IPS-15b (cell line): ENCODE measurements at regions not wholly inside any gene's neighbourhood (a gene's known extent, or its start where the extent isn't known, plus 50 kb on each side); places are given as distances from the start of the nearest gene placed in this dataset.
"Not testable (repeated sequence)": the region's sequence is repeated elsewhere in the genome, so short reads cannot be mapped to it uniquely, and the experiment has no call there.

Experiments used
- H3K27me3 ChIP-seq: one replicate; pipeline ENCODE4 v1.6.1; 2013; ENCODE audit warnings: low read length; ENCODE audit not compliant: control insufficient read depth, insufficient read depth
- H3K36me3 ChIP-seq: one replicate; pipeline ENCODE4 v1.6.1; 2013; ENCODE audit warnings: low read length; ENCODE audit not compliant: control insufficient read depth, insufficient read depth
- H3K4me1 ChIP-seq: one replicate; pipeline ENCODE4 v1.6.1; 2013; ENCODE audit warnings: mild to moderate bottlenecking, low read length; ENCODE audit not compliant: control insufficient read depth, insufficient read depth
- H3K4me3 ChIP-seq: one replicate; pipeline ENCODE4 v1.5.1; 2013; ENCODE audit warnings: low read depth, low read length
- H3K9ac ChIP-seq: one replicate; pipeline ENCODE4 v1.6.1; 2013; ENCODE audit warnings: low read depth, mild to moderate bottlenecking, low read length
- H3K9me3 ChIP-seq: one replicate; pipeline ENCODE4 v1.6.1; 2013; ENCODE audit warnings: mild to moderate bottlenecking, low read length; ENCODE audit not compliant: control insufficient read depth, insufficient read depth

- Histone ChIP-seq H3K36me3 (no peaks in the 10 kb centered on the region), H3K9me3 (no peaks in the 10 kb centered on the region), H3K27me3 (no peaks in the 10 kb centered on the region), H3K4me3 (no peak overlapping the region), H3K4me1 (no peaks in the 10 kb centered on the region), H3K9ac (no peak overlapping the region)
Measured at GRCh38 chr3:109952924-109953323, 615.6 kb upstream of the DPPA4 start.

- H3K27me3 ChIP-seq = no peaks in the 10 kb centered on the region
- no peak overlapping the region for H3K9ac ChIP-seq
- no peaks in the 10 kb centered on the region for H3K36me3 ChIP-seq
- H3K4me3 ChIP-seq = no peak overlapping the region
- H3K4me1 ChIP-seq = no peaks in the 10 kb centered on the region
- H3K9me3 ChIP-seq = no peaks in the 10 kb centered on the region
Measured at GRCh38 chr3:109963831-109964230, 626.5 kb upstream of the DPPA4 start.

GRCh38 chr3:109973733-109974132, 636.4 kb upstream of the DPPA4 start:
- no peaks in the 10 kb centered on the region for H3K9me3 ChIP-seq
- H3K9ac ChIP-seq = no peak overlapping the region
- H3K27me3 ChIP-seq = no peaks in the 10 kb centered on the region
- H3K4me3 ChIP-seq = no peak overlapping the region
- no peaks in the 10 kb centered on the region for H3K36me3 ChIP-seq
- H3K4me1 ChIP-seq = peaks cover 3% of the 10 kb centered on the region

GRCh38 chr3:109977897-109978296, 640.6 kb upstream of the DPPA4 start:
- no peak overlapping the region for H3K4me3 ChIP-seq
- no peak overlapping the region for H3K9ac ChIP-seq
- H3K4me1 ChIP-seq = peaks cover 3% of the 10 kb centered on the region

GRCh38 chr3:109982201-109982600, 644.9 kb upstream of the DPPA4 start:
- Histone ChIP-seq H3K36me3 (no peaks in the 10 kb centered on the region), H3K4me3 (no peak overlapping the region), H3K27me3 (no peaks in the 10 kb centered on the region), H3K9me3 (no peaks in the 10 kb centered on the region), H3K9ac (no peak overlapping the region), H3K4me1 (peaks cover 3% of the 10 kb centered on the region)

More at GRCh38 chr3:109977897-109978296, 640.6 kb upstream of the DPPA4 start:
- no peaks in the 10 kb centered on the region for H3K9me3 ChIP-seq
- no peaks in the 10 kb centered on the region for H3K27me3 ChIP-seq
- H3K36me3 ChIP-seq = no peaks in the 10 kb centered on the region

- Histone ChIP-seq H3K4me1 (no peaks in the 10 kb centered on the region), H3K36me3 (no peaks in the 10 kb centered on the region), H3K27me3 (no peaks in the 10 kb centered on the region), H3K4me3 (no peak overlapping the region), H3K9me3 (no peaks in the 10 kb centered on the region), H3K9ac (no peak overlapping the region)
Measured at GRCh38 chr3:109984976-109985375, 647.6 kb upstream of the DPPA4 start.

GRCh38 chr3:109985943-109986555, 648.7 kb upstream of the DPPA4 start:
- Histone ChIP-seq H3K9ac (no peak overlapping the region), H3K9me3 (no peaks in the 10 kb centered on the region), H3K27me3 (no peaks in the 10 kb centered on the region), H3K4me1 (no peaks in the 10 kb centered on the region), H3K36me3 (no peaks in the 10 kb centered on the region), H3K4me3 (no peak overlapping the region)

GRCh38 chr3:109994853-109995252, 657.5 kb upstream of the DPPA4 start:
- no peaks in the 10 kb centered on the region for H3K4me1 ChIP-seq
- no peak overlapping the region for H3K4me3 ChIP-seq
- no peak overlapping the region for H3K9ac ChIP-seq
- H3K27me3 ChIP-seq = no peaks in the 10 kb centered on the region
- no peaks in the 10 kb centered on the region for H3K36me3 ChIP-seq
- H3K9me3 ChIP-seq = no peaks in the 10 kb centered on the region

GRCh38 chr3:109995377-109995776, 658.0 kb upstream of the DPPA4 start:
- no peaks in the 10 kb centered on the region for H3K36me3 ChIP-seq

GRCh38 chr3:110001905-110002304, 664.6 kb upstream of the DPPA4 start:
- not testable (repeated sequence) for H3K9ac ChIP-seq, H3K4me1 ChIP-seq, H3K9me3 ChIP-seq, H3K27me3 ChIP-seq, H3K36me3 ChIP-seq, H3K4me3 ChIP-seq

More at GRCh38 chr3:109995377-109995776, 658.0 kb upstream of the DPPA4 start:
- Histone ChIP-seq H3K9ac (no peak overlapping the region), H3K9me3 (no peaks in the 10 kb centered on the region), H3K4me3 (no peak overlapping the region), H3K27me3 (no peaks in the 10 kb centered on the region), H3K4me1 (no peaks in the 10 kb centered on the region)

- Histone ChIP-seq H3K4me3 (no peak overlapping the region), H3K4me1 (no peaks in the 10 kb centered on the region), H3K9me3 (no peaks in the 10 kb centered on the region), H3K9ac (no peak overlapping the region), H3K36me3 (no peaks in the 10 kb centered on the region), H3K27me3 (no peaks in the 10 kb centered on the region)
Measured at GRCh38 chr3:110006913-110007312, 669.6 kb upstream of the DPPA4 start.

- H3K36me3 ChIP-seq = no peaks in the 10 kb centered on the region
- no peak overlapping the region for H3K9ac ChIP-seq
- H3K27me3 ChIP-seq = no peaks in the 10 kb centered on the region
- peaks cover 21% of the 10 kb centered on the region for H3K4me1 ChIP-seq
- no peaks in the 10 kb centered on the region for H3K9me3 ChIP-seq
- H3K4me3 ChIP-seq = no peak overlapping the region
Measured at GRCh38 chr3:110015231-110015963, 678.1 kb upstream of the DPPA4 start.
